HL-60 (cell line): ENCODE measurements at regions not wholly inside any gene's neighbourhood (a gene's known extent, or its start where the extent isn't known, plus 50 kb on each side); places are given as distances from the start of the nearest gene placed in this dataset.

Source experiments
- DNase-seq, 2 experiments: peaks; one replicate each; pipeline ENCODE4 v3.0.0-alpha.2; 2010 to 2020; ENCODE audit warnings: low read depth in 1 of 2, low spot score in 1 of 2
- H3K27ac ChIP-seq: fragments of 250-450 bp; sonication (Bioruptor Pico); replicated peaks from 2 replicates; pipeline ENCODE4 v1.5.1; 2020; ENCODE audit warnings: mild to moderate bottlenecking, moderate library complexity
- H3K27me3 ChIP-seq: fragments of 250-450 bp; sonication (Bioruptor Pico); 2 replicates; pipeline ENCODE4 v1.5.1; 2021; ENCODE audit warnings: mild to moderate bottlenecking, moderate library complexity; ENCODE audit not compliant: insufficient read depth, poor library complexity, severe bottlenecking
- H3K4me3 ChIP-seq: replicated peaks from 2 replicates; pipeline ENCODE4 v1.5.1; 2011; ENCODE audit warnings: mild to moderate bottlenecking, control low read depth, low read length; ENCODE audit not compliant: insufficient read depth
- CTCF ChIP-seq: IDR thresholded peaks from one replicate; pipeline ENCODE4 v1.5.1; 2011; ENCODE audit warnings: low read length, control low read depth, inconsistent platforms; ENCODE audit not compliant: insufficient read depth
- GABPA ChIP-seq: IDR thresholded peaks from 2 replicates; pipeline ENCODE4 v1.6.1; 2012; ENCODE audit warnings: low read depth
- POLR2AphosphoS5 ChIP-seq: IDR thresholded peaks from 2 replicates; pipeline ENCODE4 v1.6.1; 2012; ENCODE audit warnings: low read depth
- SPI1 ChIP-seq: IDR thresholded peaks from 2 replicates; pipeline ENCODE4 v1.6.1; 2012; ENCODE audit warnings: low read depth, mild to moderate bottlenecking, borderline replicate concordance
- TF ChIP-seq, protein P1 (sequence below): IDR thresholded peaks from 2 replicates; pipeline ENCODE4 v1.6.1; 2012; ENCODE audit warnings: low read depth; ENCODE audit not compliant: insufficient replicate concordance

DNA sequence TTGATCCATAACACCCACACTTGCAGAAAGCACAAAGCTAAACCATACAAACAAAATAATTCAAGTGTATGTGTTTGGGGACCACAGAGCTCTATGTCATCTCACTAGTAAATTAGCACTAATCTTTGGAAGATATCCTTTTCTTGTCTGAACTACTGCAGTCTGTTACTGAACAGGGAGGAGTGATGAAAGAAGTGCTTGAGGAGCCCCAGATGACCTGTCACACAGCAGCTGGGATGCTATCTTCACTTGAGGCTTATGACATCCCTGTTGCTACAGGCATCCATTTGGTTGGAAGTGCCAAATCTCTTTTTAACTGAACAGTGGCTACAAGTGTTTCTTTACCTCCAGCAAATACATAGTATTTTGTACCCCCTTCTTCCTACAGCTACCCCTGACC is 386.3 kb upstream of the CHAC2 start:
- no peak overlapping the region for H3K4me3 ChIP-seq
- no peak for DNase-seq
- no peak for TF ChIP-seq GABPA
- TF ChIP-seq, protein P1, sequence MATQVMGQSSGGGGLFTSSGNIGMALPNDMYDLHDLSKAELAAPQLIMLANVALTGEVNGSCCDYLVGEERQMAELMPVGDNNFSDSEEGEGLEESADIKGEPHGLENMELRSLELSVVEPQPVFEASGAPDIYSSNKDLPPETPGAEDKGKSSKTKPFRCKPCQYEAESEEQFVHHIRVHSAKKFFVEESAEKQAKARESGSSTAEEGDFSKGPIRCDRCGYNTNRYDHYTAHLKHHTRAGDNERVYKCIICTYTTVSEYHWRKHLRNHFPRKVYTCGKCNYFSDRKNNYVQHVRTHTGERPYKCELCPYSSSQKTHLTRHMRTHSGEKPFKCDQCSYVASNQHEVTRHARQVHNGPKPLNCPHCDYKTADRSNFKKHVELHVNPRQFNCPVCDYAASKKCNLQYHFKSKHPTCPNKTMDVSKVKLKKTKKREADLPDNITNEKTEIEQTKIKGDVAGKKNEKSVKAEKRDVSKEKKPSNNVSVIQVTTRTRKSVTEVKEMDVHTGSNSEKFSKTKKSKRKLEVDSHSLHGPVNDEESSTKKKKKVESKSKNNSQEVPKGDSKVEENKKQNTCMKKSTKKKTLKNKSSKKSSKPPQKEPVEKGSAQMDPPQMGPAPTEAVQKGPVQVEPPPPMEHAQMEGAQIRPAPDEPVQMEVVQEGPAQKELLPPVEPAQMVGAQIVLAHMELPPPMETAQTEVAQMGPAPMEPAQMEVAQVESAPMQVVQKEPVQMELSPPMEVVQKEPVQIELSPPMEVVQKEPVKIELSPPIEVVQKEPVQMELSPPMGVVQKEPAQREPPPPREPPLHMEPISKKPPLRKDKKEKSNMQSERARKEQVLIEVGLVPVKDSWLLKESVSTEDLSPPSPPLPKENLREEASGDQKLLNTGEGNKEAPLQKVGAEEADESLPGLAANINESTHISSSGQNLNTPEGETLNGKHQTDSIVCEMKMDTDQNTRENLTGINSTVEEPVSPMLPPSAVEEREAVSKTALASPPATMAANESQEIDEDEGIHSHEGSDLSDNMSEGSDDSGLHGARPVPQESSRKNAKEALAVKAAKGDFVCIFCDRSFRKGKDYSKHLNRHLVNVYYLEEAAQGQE, result no peak
- no peak for TF ChIP-seq CTCF
- no peak for TF ChIP-seq SPI1
- no peak for TF ChIP-seq POLR2AphosphoS5
- H3K27ac ChIP-seq, result no peak overlapping the region
- no peaks in the 10 kb centered on the region for H3K27me3 ChIP-seq

- TF ChIP-seq, protein P1, result no peak
- TF ChIP-seq SPI1, result no peak
- TF ChIP-seq CTCF, result no peak
- no peak for TF ChIP-seq GABPA
- TF ChIP-seq POLR2AphosphoS5, result no peak
Observed at GRCh38 chr2:53379547-53379946, 388.1 kb upstream of the CHAC2 start.

GRCh38 chr2:53378791-53379190 is 388.8 kb upstream of the CHAC2 start:
- H3K27me3 ChIP-seq, result no peaks in the 10 kb centered on the region
- no peak for DNase-seq
- TF ChIP-seq GABPA (no peak), CTCF (no peak), SPI1 (no peak), POLR2AphosphoS5 (no peak)
- TF ChIP-seq, protein P1, result no peak

More at GRCh38 chr2:53379547-53379946, 388.1 kb upstream of the CHAC2 start:
- DNase-seq, result no peak
- Histone ChIP-seq H3K4me3 (no peak overlapping the region), H3K27ac (no peak overlapping the region), H3K27me3 (no peaks in the 10 kb centered on the region)

More at GRCh38 chr2:53378791-53379190, 388.8 kb upstream of the CHAC2 start:
- Histone ChIP-seq H3K27ac (no peak overlapping the region), H3K4me3 (no peak overlapping the region)
